Coronary artery (tissue), 2 donors: ENCODE measurements at regions not wholly inside any gene's neighbourhood (a gene's known extent, or its start where the extent isn't known, plus 50 kb on each side); places are given as distances from the start of the nearest gene placed in this dataset.
"Not testable (repeated sequence)": the region's sequence is repeated elsewhere in the genome, so short reads cannot be mapped to it uniquely, and the experiment has no call there.

Experiments used
- DNase-seq: peaks from one replicate; pipeline ENCODE4 v3.0.0-alpha.2; 2017; ENCODE audit warnings: low spot score
- H3K27ac ChIP-seq, 2 donors: fragments of 200-600 bp; sonication (generic); one replicate each; pipeline ENCODE4 v1.5.1; 2016 to 2019
- H3K4me3 ChIP-seq: fragments of 200-600 bp; sonication (generic); 2 replicates; pipeline ENCODE4 v1.5.1; 2016; ENCODE audit warnings: mild to moderate bottlenecking, moderate library complexity
- CTCF ChIP-seq: fragments of 200-600 bp; sonication (generic); IDR thresholded peaks from one replicate; pipeline ENCODE4 v1.5.1; 2019; ENCODE audit warnings: antibody characterized with exemption

- H3K4me3 ChIP-seq, result no peak overlapping the region
- H3K27ac ChIP-seq, result peak overlapping the region; percentile 86 to 92
- no peak for TF ChIP-seq CTCF
- no peak for DNase-seq
Observed at GRCh38 chr15:92805080-92805690, 94.9 kb upstream of the CHD2 start.

GRCh38 chr15:92806171-92806570 lies 94.0 kb upstream of the CHD2 start:
- H3K4me3 ChIP-seq, DNase-seq: not testable (repeated sequence)
- peak overlapping the region in 1 of 2 donors; percentile 86 for H3K27ac ChIP-seq

DNA sequence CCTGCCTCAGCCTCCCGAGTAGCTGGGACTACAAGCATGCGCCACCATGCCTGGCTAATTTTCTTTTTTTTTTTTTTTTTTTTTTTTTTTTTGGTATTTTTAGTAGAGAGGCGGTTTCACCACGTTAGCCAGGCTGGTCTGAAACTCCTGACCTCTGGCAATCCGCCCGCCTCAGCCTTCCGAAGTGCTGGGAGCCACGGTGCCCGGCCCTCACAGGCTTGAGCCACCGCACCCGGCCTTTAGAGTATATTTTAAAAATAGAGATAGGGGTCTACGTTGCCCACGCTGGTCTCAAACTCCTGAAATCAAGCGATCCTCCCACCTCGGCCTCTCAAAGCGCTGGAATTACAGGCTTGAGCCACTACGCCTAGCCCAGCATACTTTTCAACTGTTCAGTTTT lies 93.4 kb upstream of the CHD2 start:
- Histone ChIP-seq H3K27ac (peak overlapping the region; percentile 91 to 98), H3K4me3 (no peak overlapping the region)
- no peak for TF ChIP-seq CTCF
- DNase-seq, result no peak

DNA sequence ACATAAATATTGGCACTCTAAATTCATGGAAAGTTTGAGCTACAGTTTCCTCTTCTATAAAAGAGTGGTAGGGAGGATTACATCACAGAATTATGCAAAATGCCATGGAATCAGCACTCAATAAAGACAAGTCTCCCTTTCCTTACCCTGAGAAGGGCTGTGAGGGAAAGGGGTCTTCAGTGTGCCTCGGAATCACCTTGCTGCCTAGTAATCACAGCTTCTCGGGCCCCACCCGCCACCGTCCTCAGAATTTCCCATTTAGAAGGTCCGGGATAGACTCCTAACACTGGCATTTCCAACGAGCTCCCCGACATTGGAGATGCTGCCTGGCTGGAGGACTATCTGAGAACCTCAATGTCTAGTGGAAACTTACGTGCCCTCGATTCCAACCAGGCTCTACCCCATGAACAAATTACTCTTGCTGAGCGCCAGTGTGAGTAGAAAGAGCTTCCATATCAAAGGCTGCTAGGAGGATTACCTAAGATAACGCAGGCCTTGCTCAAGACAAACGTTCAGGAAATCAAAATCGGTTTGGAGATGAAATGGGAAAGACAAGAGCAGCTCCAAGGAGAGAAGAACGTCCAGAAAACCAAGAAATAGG lies 92.1 kb upstream of the CHD2 start:
- no peak for DNase-seq
- Histone ChIP-seq H3K4me3 (peak overlapping the region; percentile 70), H3K27ac (peak overlapping the region; percentile 91 to 98)
- no peak for TF ChIP-seq CTCF

DNA sequence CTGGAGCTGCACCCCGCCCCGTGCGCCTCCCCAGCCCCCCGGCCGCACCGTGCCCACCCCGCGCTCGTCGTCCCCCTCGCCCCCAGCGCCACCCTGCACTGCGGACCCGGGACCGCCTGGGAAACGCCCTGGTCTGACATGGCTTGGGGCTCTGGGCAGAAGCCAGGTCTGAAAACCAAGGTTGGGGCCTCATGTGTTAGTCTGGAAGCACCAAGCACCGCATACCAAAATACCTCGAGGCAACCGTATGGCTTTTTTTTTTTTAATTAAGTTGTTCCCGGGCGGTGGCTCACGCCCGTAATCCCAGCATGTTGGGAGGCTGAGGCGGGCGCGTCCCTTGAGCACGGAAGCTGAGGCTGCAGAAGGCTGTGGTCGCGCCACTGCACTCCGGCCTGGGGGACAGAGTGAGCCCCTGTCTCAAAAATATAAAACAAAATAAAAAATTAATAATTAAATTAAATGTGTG lies 91.5 kb upstream of the CHD2 start:
- peak overlapping the region; percentile 70 for H3K4me3 ChIP-seq
- H3K27ac ChIP-seq, result peak overlapping the region; percentile 91 to 98
- TF ChIP-seq CTCF, result no peak
- DNase-seq, result peak; percentile 83

DNA sequence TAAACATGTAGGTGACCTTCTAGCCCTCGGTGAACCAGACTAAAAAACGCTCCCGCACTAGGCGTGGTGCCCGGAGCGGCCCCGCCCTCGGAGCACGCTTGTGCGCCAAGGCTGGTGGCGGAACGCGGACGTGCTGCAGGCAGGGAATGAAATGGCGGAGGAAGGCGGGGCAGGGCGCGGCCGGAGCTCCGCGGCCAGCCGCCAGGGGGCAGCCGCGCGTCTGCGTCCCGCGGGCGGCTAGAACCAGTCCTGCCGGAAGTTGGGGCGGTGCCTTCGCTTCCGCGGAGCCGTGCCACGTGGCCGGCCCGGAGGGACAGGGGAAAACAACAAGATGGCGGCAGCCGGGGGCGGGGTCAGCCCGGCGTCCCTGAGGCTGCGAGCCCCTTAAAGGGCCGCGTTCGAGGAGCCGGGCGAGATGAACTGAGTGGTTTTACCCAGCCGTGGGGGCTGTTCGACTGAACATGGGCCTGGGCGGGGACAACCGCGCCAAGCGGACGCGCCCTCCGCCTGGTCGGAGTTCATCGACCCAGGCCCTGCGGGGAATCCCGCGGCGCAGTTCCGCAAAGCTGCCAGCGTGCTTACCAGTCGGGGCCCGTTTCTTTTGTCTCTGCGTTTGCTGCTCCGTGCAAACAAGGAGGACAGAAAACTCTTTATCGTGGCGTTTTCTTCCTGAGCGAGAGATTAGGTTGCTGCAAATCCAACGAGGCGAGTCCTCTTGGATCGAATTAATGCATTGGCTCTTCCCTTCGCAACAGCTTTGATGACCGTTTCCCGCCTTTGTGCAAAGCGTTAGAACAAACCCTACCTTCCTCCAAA lies 90.9 kb upstream of the CHD2 start:
- peak; percentile 99 for DNase-seq
- Histone ChIP-seq H3K4me3 (peak overlapping the region; percentile 70), H3K27ac (peak overlapping the region; percentile 91 to 98)
- peak; percentile 94 for TF ChIP-seq CTCF

GRCh38 chr15:92809880-92810361 lies 90.2 kb upstream of the CHD2 start:
- TF ChIP-seq CTCF, result no peak
- DNase-seq, result no peak
- Histone ChIP-seq H3K4me3 (peak overlapping the region; percentile 70), H3K27ac (peak overlapping the region; percentile 91 to 98)
